Mammary epithelial cell (primary cell): ENCODE measurements at regions not wholly inside any gene's neighbourhood (a gene's known extent, or its start where the extent isn't known, plus 50 kb on each side); places are given as distances from the start of the nearest gene placed in this dataset.

ENCODE experiments used
- CTCF ChIP-seq, 2 donors: IDR thresholded peaks in 1 of 2; conservative IDR thresholded peaks in 1 of 2; 2 replicates each; pipeline ENCODE4 v1.5.1; 2011 to 2012; ENCODE audit warnings: inconsistent platforms in 2 of 2, low read length in 2 of 2, mild to moderate bottlenecking in 2 of 2, control low read depth in 1 of 2, low read depth in 1 of 2; ENCODE audit not compliant: insufficient read depth in 1 of 2; ENCODE audit errors: extremely low read depth in 1 of 2
- EZH2 ChIP-seq: IDR thresholded peaks from 2 replicates; pipeline ENCODE4 v1.6.1; 2012; ENCODE audit warnings: low read length, inconsistent platforms, borderline replicate concordance

DNA sequence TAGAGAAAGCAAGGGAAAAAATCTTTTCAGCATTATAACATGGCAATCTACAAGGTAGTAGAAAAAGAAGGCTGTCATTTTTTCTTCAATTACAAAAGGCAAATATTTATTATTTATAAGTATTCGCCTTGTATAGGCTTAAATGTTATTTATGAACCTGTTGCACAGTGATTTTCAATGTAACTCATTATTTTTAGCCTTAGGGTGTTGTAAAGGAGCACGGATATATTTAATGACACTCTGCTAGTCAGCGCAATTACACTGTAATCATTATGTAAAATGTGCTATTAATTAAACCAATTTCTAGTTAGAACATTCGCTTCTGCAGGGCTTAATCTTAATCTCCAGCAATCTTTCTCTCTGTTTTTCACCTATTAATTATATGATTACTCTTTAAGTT lies 145.0 kb downstream of the ATG4C start:
- TF ChIP-seq CTCF (conservative IDR thresholded peaks at IDR 0.05 in 1 of 2, IDR thresholded peaks at IDR 0.05 in 1 of 2; ENCODE audit: extremely low read depth in 1 of 2, insufficient read depth in 1 of 2, low read depth in 1 of 2, low read length in 2 of 2) (no peak), EZH2 (no peak)
